ENCODE measurements at regions not wholly inside any gene's neighbourhood (a gene's known extent, or its start where the extent isn't known, plus 50 kb on each side); places are given as distances from the start of the nearest gene placed in this dataset.
"Not testable (repeated sequence)": the region's sequence is repeated elsewhere in the genome, so short reads cannot be mapped to it uniquely, and the experiment has no call there.

DNA sequence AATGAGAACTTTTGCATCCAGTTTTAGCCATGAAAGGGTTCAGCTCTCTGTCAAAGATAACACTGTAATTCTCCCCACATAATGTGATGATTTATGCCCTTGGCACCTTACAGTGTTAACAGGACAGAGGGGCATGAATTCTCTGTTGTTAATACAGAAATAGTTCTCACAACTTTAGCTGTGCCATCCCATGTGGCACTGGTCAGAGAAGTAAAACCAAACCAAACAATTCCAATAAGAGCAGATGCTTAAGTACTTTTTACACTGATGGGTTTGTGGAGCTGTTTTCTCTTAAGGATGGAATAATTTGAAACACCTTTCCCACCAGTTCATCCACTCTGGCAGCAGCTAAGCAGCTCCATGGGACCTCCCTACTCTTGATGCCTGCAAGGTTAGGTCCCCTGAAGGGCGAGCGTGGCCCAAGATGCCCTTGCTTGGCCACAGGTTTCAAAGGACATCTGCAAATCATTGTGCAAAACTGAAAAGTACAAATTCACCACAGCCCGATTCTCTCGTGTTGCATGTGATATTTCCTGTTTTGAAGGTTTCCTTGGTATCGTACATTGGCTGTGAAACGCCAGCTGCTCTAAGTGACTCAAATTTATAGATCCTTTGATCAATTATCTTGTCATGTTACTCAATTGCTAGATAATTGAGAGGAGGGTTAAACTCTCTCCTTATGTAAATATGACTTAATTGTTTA lies 82.5 kb upstream of the CREB5 start:
- DNase-seq, result no peak
- Mint-ChIP-seq H3K36me3 (ENCODE audit: low read depth) (no peaks in the 10 kb centered on the region), H3K9me3 (no peaks in the 10 kb centered on the region), H3K27me3 (ENCODE audit: insufficient read depth) (no peaks in the 10 kb centered on the region), H3K27ac (no peak overlapping the region), H3K4me1 (ENCODE audit: low read depth) (no peaks in the 10 kb centered on the region), H3K4me3 (no peak overlapping the region)
- TF ChIP-seq, protein P1, sequence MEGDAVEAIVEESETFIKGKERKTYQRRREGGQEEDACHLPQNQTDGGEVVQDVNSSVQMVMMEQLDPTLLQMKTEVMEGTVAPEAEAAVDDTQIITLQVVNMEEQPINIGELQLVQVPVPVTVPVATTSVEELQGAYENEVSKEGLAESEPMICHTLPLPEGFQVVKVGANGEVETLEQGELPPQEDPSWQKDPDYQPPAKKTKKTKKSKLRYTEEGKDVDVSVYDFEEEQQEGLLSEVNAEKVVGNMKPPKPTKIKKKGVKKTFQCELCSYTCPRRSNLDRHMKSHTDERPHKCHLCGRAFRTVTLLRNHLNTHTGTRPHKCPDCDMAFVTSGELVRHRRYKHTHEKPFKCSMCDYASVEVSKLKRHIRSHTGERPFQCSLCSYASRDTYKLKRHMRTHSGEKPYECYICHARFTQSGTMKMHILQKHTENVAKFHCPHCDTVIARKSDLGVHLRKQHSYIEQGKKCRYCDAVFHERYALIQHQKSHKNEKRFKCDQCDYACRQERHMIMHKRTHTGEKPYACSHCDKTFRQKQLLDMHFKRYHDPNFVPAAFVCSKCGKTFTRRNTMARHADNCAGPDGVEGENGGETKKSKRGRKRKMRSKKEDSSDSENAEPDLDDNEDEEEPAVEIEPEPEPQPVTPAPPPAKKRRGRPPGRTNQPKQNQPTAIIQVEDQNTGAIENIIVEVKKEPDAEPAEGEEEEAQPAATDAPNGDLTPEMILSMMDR (IDR thresholded peaks at IDR 0.05), result no peak

DNA sequence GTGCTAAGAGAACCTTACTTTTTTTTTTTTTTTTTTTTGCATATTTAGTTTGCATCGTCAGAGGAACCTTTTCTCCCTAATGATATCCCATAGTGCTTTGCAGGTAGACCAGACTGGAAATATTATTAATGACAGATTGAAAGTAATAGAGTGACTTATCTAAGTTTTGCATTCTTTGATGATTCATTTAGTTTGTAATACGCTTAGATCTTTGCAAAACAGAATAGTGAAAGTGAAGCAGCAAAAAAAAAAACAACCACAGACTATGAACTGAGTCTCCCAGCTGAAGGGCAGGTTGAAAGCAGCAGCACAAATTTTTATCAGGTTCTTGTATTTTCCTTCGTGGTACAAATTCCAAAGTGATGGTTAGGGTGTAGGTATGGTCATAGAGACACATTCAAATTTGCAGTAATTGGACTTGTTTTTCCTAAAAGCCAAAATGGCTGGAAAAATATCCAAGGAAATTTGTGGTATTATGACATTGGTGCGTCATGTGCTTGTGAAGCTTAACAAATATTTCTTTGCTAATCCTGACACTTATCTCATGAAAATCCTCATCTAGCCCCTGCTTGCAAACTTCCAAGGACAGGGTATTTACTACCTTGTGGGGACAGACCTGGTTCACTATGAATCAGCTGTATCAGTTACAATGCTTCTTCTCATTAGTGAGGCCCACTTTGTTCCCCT lies 81.8 kb upstream of the CREB5 start:
- no peaks in the 10 kb centered on the region for H3K27me3 Mint-ChIP-seq (ENCODE audit: insufficient read depth)
- no peaks in the 10 kb centered on the region for H3K4me1 Mint-ChIP-seq (ENCODE audit: low read depth)
- no peak for DNase-seq

DNA sequence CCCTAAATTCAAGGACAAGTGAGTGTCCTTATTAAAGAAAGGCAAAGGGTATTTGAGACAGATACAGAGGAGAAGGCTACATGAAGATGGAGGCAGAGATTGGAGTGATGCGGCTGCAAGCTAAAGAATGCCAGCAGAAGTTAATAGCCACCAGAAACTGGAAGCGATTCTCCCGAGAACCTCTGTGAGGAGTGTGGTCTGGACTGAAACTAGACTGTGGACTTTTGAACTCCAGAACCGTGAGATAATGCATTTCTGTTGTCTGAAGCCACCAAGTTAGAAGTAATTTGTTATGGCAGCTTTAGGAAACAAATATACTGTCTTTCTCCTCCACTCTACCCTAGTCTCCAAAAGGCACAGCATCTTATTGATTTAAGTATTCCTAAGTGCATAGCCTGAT lies 80.3 kb upstream of the CREB5 start:
- H3K4me1 Mint-ChIP-seq (ENCODE audit: low read depth), result no peaks in the 10 kb centered on the region
- no peak overlapping the region for H3K4me3 Mint-ChIP-seq
- no peaks in the 10 kb centered on the region for H3K36me3 Mint-ChIP-seq (ENCODE audit: low read depth)
- no peak for DNase-seq
- no peaks in the 10 kb centered on the region for H3K9me3 Mint-ChIP-seq
- no peak overlapping the region for H3K27ac Mint-ChIP-seq
- H3K27me3 Mint-ChIP-seq (ENCODE audit: insufficient read depth), result no peaks in the 10 kb centered on the region
- TF ChIP-seq, protein P1 (IDR thresholded peaks at IDR 0.05), result no peak

More for the DNA sequence above, 81.8 kb upstream of the CREB5 start:
- H3K27ac Mint-ChIP-seq, result no peak overlapping the region
- no peak overlapping the region for H3K4me3 Mint-ChIP-seq
- TF ChIP-seq, protein P1 (IDR thresholded peaks at IDR 0.05), result no peak
- H3K9me3 Mint-ChIP-seq, result no peaks in the 10 kb centered on the region
- H3K36me3 Mint-ChIP-seq (ENCODE audit: low read depth), result no peaks in the 10 kb centered on the region

DNA sequence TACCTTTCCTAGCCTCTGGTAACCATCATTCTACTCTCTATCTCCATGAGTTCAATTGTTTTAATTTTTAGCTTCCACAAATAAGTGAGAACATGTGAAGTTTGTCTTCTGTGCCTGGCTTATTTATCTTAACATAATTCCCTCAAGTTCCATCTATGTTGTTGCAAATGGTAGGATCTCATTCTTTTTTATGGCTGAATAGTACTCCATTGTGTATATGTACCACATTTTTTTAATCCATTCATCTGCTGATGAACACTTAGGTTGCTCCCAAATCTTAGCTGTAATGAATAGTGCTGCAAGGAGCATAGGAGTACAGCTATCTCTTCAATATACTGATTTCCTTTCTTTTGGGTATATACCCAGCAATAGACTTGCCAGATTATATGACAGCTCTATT lies 78.8 kb upstream of the CREB5 start:
- not testable (repeated sequence) for DNase-seq; H3K4me3 Mint-ChIP-seq; H3K4me1 Mint-ChIP-seq (ENCODE audit: low read depth); H3K9me3 Mint-ChIP-seq; H3K27ac Mint-ChIP-seq; H3K36me3 Mint-ChIP-seq (ENCODE audit: low read depth); H3K27me3 Mint-ChIP-seq (ENCODE audit: insufficient read depth)

DNA sequence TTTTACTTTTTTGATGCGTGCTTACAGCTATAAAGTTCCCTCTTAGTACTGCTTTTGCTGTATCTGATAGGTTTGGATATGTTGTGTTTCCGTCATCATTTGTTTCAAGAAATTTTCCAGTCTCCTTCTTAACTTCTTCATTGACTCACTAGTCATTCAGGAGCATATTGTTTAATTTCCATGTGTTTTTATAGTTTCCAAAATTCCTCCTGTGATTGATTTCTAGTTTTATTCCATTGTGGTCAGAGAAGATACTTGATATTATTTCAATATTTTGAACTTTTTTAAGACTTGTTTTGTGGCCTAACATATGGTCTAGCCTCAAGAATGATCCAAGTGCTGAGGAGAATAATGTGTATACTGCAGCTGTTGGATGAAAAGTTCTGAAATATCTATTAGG lies 75.5 kb upstream of the CREB5 start:
- Mint-ChIP-seq H3K27ac (no peak overlapping the region), H3K36me3 (ENCODE audit: low read depth) (no peaks in the 10 kb centered on the region), H3K4me3 (no peak overlapping the region), H3K4me1 (ENCODE audit: low read depth) (no peaks in the 10 kb centered on the region), H3K27me3 (ENCODE audit: insufficient read depth) (peaks cover 4% of the 10 kb centered on the region; the same call in 1 of the 2 replicates), H3K9me3 (no peaks in the 10 kb centered on the region)
- TF ChIP-seq, protein P1 (IDR thresholded peaks at IDR 0.05), result no peak
- DNase-seq, result no peak

DNA sequence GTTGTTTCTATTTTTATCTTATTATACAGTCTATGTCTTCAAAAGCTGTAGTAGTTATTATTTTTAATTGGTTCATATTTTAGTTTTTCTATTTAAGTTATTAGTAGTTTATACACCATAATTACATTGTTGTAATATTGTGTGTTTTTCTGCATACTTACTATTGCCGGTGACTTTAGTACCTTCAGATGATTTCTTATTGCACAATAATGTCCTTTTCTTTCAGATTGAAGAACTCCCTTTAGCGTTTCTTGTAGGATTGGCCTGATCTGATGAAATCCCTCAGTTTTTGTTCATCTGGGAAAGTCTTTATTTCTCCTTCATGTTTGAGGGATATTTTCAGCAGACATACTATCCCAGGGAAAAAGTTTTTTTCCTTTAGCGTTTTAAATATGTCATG lies 74.3 kb upstream of the CREB5 start:
- no peak overlapping the region for H3K4me3 Mint-ChIP-seq

More for the DNA sequence above, 74.3 kb upstream of the CREB5 start:
- Mint-ChIP-seq H3K4me1 (ENCODE audit: low read depth) (no peaks in the 10 kb centered on the region), H3K9me3 (no peaks in the 10 kb centered on the region), H3K27ac (no peak overlapping the region), H3K27me3 (ENCODE audit: insufficient read depth) (peaks cover 4% of the 10 kb centered on the region; the same call in 1 of the 2 replicates), H3K36me3 (ENCODE audit: low read depth) (no peaks in the 10 kb centered on the region)
- no peak for DNase-seq
- TF ChIP-seq, protein P1 (IDR thresholded peaks at IDR 0.05), result no peak

Measured in HFFc6 (cell line).